Daoy (cell line): ENCODE measurements at regions not wholly inside any gene's neighbourhood (a gene's known extent, or its start where the extent isn't known, plus 50 kb on each side); places are given as distances from the start of the nearest gene placed in this dataset.

Source experiments
- DNase-seq: peaks from one replicate; pipeline ENCODE4 v3.0.0-alpha.2; 2015; ENCODE audit warnings: low read depth

DNA sequence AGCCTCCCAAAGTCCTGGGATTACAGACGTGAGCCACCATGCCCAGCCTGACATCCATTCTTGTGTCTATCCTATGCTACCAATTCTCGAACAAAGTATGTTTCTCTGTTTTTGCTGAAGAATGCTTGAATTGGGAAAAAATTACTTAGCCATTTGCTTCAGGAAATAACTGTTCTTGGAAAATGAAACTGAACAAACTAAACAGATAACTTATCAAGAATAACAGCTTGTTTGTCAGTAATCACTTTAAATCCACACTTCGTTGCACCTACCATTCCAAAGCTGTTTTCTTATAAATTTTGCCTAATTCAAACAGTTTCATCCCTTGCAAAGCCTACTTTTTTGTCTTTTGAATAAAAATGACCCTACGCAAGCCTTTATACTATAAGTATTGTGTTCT, 672.9 kb downstream of the SUCLG1 start:
- DNase-seq: no peak

DNA sequence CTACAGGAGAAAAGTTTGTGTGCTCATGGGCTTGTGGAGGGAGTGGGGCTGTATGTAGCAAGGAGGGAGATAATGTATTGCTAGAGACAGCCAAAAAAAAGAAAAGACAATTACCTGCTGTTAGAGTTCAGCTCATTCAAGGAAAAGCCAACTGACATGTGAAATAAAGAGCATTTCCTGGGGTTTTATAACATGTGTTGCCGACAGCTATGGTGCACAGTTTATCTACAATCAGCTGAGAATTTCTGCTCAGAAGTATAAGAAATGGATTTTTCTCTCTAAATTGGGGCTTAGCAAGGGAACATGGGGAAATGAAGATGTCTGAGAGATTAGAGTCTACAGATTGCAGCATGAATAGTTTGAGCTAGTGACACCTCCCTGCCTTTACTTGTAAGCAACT, 674.1 kb downstream of the SUCLG1 start:
- DNase-seq: no peak

DNA sequence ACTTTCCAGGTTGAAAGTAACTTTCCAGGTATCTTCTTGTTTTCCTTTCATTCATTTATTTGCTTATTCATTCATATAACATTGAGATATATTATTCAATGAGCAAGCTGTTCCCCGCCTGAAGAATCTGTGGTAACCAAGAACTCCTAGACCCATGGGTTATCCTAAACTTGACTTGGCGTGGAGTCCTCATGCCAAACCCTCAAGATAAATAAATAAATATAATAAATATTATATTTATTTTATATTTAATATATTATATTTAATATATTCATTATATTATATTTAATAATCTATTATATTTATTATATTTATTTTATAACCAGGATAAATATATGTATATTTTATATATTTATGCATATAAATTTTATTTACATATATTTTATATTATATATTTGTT, 674.8 kb downstream of the SUCLG1 start:
- DNase-seq: no peak

DNA sequence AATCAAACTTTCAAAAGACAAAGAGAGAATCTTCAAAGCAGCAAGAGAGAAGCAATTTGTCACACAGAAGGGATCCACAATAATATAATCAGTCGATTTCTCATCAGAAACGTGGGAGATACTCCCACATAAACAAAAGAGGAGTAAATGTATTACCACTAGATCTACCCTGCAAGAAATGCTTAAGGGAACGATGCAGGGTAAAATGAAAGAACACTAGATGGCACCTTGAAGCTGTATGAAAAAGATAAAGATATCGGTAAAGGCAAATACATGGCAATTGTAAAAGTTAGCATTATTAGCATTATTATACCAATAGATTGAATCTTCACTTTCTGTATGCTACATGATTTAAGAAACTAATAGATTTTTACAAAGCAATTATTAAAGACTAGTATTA, 677.0 kb downstream of the SUCLG1 start:
- DNase-seq: no peak

DNA sequence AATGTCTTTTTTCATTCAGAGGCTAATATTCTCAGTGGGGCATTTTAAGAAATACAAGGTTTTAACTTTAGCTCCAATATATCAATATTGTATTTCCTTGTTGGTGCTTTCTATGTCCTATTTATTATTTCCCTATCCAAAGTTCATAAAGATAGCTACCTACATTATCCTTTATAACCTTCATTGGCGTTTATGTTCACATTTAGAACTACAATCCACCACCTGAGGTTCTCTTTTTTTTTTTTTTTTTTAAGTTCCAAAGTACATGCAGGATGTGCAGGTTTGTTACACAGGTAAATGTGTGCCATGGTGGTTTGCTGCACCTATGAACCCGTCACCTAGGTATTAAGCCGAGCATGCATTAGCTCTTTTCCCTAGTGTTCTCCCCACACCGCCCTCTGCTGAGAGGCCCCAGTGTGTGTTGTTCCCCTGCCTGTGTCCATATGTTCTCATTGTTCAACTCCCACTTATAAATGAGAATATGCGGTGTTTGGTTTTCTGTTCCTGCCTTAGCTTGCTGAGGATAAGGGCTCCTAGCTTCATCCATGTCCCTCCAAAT, 694.6 kb downstream of the SUCLG1 start:
- no peak for DNase-seq

DNA sequence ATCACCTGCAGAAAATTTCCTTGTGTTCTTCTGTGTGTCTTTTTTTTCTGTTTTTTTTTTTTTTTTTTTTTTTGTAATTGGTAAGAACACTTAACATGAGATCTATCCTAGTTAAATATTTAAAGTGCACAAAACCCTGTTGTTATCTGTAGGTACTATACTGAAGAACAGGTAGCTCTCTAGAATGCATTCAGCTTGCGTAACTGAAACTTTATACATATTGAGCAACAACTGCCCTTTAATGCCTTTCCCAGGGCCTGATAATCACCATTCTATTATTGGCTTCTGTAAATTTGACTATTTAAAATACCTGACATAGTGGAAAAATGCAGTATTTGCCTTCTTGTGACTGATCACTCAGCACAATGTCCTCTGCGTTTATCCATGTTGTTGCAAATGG, 701.8 kb downstream of the SUCLG1 start:
- no peak for DNase-seq

DNA sequence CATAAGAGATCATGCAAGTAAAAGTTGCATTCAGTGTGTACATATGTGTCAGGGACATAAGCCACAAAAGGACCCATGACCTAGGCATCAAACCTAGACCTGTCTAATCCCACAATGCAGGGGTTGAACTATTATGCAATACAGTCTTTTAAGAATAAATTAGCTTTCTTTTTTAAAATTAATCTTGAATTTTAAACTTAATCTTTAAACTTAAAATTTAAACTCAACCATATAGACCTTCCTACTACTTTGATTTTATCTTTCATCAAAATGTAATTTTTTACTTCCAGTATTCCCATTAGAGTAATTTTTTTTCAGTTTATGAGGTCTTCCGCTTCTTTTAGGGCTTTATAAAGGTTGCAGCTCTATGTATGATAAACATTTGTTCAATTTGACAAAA, 702.9 kb downstream of the SUCLG1 start:
- DNase-seq: no peak

DNA sequence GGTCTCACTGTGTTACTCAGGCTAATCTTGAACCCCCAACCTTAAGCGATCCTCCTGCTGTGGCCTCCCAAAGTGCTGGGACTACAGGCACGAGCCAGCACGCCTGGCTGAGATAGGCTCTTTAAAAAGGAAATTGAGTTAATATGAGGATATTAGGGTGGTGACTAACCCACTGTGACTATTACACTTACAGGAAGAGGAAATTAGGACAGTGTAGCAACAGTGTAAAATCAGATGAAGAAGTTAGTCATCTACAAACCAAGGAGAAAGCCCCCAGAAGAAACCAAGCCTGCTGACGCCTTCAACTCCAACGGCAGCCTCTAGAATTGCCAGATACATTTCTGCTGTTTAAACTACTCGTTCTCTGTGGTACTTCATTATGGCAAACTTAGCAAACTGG, 711.9 kb downstream of the SUCLG1 start:
- no peak for DNase-seq

DNA sequence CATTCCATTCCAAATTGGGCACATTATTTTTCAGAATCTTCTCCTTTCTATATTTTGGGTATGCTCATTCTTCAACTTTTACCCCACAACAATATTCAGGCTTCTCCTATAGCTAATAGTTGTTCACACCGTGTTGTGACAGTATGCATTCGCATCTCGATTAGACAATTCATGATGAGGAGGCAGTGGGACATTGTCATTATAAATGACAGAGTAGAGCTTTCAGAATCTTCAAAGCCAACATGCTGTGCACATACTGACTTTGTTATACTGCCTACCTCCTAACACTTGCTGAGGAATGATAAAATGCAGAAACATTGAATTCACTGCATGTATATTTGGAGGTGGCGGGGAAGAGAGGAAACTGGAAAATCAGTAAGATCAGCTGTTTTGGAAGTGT, 714.2 kb downstream of the SUCLG1 start:
- DNase-seq: no peak

DNA sequence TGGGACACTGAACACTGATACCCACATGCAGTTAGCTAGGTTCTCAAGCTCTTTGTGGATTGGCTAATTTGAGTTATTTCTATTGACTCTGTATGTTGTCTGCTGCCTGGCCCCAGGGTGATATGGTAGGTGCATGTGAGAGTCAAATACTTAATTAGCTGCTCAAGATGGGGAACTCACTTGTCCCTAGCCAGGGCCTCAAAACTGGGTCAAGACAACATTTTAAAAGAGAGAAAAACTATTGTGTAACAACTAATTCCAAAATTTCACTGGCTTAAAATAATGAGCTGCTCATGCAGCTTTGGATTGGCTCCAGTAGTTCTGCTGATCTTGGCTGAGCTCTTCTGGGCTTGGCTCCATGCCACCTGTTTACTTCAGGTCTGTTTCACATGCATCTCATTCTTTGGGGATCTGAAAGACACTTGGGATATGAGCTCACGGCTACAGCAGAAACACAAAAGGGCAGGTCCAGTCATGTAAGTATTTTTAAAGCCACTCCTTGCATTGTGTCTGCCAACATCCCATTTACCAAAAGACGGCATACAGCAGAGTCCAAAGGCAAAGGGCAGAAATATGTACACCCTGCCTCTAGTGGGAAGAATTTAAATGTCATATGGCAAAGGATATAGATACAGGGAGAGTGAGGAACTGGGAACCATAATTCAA, 716.8 kb downstream of the SUCLG1 start:
- no peak for DNase-seq

DNA sequence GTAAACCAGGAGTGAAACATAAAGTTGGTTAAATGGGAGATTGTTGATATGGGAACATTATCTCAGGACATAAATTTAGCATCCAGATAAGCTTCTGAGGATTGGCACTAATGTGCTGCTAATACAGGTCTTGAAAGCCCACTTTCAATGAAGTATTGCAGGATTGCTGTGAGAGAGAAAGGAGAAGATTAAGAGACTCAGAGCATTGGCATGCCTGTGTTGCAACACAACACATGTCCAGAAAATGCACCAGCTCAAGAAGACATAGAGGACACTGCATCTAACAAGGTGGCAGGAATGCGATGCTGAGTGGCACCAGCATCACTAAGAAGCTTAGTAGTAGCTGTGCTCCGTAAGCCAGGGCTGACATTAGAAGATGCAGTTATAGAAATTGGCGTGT, 728.9 kb downstream of the SUCLG1 start:
- DNase-seq: no peak

DNA sequence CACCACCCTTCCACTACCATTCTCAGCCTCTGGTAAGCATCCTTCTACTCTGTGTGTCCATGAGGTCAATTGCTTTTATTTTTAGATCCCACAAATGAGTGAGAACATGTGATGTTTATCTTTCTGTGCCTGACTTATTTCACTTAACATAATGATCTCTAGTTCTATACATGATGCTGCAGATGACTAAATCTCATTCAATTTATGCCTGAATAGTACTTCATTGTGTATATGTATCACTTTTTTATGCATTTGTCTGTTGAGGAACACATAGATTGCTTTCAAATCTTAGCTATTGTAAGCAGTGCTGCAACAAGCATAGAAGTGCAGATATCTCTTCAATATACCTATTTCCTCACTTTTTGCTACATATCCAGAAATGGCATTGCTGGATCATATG, 733.3 kb downstream of the SUCLG1 start:
- DNase-seq: no peak

DNA sequence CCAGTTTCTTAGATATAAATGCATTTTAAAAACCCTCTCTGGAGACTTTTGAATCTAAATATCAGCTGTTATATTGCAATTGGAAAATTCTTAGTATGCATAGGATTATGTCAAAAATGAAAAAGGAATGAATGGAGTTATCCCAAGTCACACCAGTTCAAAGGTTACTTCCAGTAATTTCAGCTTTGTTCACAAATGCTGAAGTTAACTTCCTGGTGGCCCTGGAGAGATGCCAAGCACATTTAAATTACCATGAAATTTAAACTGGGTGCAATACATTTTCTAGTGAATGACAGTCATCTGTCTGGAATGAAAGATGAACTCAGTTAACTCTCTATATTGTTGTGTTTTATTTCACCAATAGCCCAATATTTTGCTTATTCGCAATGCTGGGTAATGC, 753.9 kb downstream of the SUCLG1 start:
- no peak for DNase-seq

DNA sequence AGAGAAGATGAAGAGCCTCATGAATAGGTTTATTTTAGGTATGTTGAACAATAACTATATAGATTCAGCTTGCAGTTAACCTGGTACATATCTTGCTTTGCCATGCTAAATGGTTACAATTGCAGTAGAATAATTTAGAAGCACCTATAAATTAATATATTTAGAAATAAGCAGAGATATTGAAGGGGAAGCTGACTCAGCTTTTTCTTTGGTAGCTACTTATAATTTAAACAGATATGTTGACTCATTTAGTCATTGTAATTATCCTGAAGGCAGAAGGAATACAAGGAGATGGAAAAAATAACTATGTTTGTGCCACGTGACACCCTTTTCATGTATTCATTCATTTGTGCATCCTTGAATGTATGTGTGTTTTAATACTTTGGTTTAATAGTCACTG, 755.5 kb downstream of the SUCLG1 start:
- no peak for DNase-seq

DNA sequence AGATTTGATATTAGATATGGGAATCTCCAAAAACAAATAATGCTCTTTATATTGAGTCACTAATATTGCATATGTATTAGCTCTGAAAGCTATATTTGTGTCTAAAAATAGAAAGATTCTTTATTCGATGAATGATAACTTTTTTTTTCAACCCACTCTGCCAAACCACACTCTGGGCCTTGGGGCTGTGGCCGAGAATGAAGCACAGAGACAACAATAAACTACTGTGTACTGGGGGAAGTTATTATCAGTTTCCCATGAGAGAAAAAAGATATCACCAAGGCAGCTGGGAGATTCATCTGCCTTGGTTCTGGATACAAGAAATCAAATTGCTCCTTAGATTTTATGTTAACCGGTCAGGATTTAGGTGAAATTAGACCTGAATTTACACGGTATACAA, 762.2 kb downstream of the SUCLG1 start:
- no peak for DNase-seq

DNA sequence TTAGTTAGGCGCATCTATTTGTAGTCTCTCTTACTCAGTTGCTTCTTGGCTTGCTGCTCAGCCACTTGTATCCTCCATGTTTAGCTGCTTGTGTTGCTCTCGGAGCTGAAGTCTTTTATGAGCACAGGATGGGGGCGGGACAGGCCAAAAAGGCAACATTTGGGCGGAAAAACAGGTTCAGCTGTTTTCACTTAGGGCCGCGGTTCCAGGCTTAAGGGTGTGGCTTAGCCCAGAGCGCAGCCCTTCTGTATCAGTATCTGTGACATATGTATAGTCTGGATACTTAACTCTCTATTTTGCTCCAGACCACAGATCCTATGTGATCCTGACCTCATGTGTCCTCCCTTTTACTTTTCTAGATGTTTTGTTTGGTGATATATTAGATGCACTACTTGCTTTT, 763.5 kb downstream of the SUCLG1 start:
- DNase-seq: no peak

DNA sequence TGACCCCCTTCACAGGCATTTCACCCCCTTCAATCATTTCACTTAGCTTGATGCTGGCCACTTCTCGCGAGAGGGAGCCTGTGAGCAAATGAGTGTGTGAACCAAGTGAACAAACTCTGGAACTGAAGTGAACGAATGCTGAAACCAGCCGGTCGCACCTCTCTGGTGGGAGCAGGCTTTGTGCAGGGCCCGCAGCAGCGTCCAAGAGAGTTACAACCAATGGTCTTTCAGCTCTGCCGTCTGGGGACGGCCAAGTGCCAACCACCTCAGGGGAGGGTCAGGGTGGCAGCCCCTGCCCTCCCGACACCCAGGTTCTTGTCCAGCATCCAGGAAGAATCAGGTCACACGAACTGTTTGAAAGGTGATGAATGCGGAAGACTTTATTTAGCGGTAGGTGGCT, 764.0 kb downstream of the SUCLG1 start:
- no peak for DNase-seq

DNA sequence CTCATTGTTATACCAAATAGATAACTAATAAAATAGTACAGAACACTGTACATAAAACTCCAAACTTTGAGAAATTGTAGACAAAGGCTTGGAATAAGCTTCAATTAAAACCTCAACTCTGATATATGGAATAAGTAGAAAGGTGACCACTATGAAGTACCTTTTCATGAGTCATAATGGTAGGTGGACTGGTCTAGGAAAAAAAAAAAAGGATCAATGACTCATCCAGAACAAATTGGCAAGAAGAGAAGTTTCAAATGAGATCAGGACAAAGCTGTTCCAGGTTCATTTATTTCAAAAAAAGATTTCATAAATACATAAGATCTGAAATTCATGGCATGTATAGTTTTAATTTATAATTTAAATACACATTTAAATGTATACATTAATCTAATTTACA, 769.7 kb downstream of the SUCLG1 start:
- no peak for DNase-seq

DNA sequence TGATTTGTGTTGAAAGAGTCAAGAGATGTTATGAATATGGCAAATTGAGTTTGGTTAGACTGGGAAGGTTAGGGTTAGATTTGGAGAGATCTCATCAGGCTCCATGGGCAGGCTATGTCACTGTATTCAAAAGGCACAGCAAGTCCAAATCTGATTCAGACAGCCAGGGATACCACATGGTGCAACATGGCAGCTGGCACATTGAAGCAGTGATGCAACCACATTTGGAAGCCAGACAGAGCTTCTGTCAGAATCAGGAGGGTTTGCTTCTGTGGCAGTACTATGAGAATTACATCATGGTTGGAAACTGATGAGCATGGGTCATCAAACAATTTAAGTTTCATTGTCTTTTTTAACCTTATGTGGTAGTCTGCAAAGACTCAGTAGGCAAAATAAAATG, 772.2 kb downstream of the SUCLG1 start:
- DNase-seq: no peak

DNA sequence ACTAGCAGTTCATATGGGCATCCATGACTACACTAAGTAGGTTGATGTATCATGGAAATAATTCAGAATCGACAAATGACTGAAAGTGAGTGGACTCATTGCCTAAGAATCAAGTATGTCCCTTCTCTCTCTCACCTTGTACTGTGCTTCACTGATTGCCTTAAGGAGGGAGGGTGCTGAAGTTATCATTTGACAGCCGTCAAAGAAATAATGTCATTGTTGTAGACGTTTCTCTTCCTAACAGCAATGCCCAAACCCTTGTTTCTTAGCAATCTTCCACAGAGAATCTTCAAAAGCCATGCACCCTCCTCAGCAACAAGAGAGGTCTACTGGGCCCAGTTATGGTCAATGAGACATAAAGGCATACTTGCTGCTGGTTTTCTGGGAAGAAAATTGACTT, 785.0 kb downstream of the SUCLG1 start:
- DNase-seq: no peak

DNA sequence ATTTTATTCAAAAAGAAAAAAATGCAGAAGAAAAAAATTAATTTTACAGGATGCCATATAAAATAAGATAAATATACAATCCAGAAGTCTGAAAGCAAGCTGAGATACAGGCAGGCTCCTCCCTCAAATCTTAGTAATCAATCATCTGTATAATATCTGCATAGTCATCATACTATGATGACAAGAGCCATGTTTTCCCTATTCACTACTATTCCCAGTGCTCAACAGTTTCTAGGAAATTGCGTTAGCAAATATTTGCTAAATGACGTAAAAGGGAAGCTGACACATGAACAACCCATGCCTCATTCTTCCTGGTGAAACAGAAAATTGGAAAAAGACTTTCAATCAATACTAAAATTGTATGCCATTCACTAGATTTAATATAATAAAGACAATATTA, 793.2 kb downstream of the SUCLG1 start:
- DNase-seq: no peak

DNA sequence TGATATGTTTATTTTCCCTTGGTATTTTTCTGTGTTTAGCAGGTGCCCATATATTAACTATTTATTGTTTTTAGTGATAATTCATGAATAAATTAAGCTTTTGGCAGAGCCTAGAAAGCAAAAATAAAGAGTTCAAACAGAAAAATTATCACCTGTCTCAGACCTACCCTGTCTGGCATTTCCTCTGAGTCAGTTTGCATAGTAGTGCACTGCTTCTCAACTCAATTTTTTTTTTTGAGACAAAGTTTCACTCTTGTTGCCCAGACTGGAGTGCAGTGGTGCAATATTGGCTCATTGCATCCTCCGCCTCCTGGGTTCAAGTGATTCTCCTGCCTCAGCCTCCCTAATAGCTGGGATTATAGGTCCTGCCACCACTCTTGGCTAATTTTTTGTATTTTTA, 793.9 kb downstream of the SUCLG1 start:
- no peak for DNase-seq

DNA sequence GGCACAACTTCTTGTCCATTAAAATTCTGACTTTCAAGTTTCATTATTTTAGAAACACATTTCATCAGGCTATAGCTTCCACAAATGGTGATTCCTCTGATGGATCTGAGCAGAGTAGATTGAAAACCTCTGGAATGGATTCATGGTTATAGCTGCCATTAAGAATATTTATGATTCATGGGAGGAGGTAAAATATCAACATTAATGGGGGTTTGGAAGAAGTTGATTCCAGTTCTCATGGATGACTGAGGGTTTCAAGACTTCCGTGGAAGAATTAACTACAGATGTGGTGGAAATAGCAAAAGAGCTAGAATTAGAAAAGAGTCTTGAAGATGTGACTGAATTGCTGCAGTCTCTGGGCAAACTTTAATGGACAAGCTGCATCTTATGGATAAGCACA, 797.4 kb downstream of the SUCLG1 start:
- no peak for DNase-seq

DNA sequence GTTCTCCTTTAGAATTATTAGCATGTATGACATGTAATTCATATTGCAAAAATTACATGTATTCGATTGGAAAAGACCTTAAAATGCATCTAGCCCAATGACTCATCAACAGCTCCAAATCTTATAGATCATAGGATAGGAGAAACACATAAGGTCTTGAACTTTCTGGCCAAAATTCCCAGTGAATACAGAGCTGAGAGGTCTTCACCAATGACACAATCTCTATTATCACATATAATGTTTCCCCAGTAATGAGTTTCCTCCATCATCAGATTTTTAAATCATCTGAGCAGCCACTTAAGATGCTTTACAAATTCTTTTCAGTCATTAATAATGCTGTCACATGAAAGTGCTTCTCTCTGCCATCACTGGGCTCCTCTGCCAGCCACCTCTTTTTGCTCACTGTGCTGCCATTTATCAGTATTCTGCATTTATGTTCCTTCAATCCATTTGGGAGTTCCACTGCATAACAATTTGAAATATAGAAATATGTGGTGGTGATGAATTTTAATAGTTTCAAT, 804.9 kb downstream of the SUCLG1 start:
- DNase-seq: no peak
